Astrocyte (in vitro differentiated cells and primary cell): ENCODE measurements at regions not wholly inside any gene's neighbourhood (a gene's known extent, or its start where the extent isn't known, plus 50 kb on each side); places are given as distances from the start of the nearest gene placed in this dataset.

Experiments
- DNase-seq: peaks from one replicate; pipeline ENCODE4 v3.0.0-alpha.2; 2010; ENCODE audit warnings: low read depth
- FAIRE-seq: peaks from 2 replicates; lab custom pipeline; 2011; peaks lifted over from hg19 to GRCh38; lab: Jason Lieb, UNC
- H2AFZ ChIP-seq: 2 replicates; pipeline ENCODE4 v1.6.0; 2012; ENCODE audit warnings: low read depth, low read length, inconsistent platforms
- H3K27ac ChIP-seq: 2 replicates; pipeline ENCODE4 v1.5.1; 2011; ENCODE audit warnings: low read depth, low read length, inconsistent platforms
- H3K27me3 ChIP-seq: 2 replicates; pipeline ENCODE4 v1.6.0; 2011; ENCODE audit warnings: low read length, inconsistent platforms; ENCODE audit not compliant: insufficient read depth
- H3K36me3 ChIP-seq: 2 replicates; pipeline ENCODE4 v1.5.1; 2011; ENCODE audit warnings: low read length, inconsistent platforms; ENCODE audit not compliant: insufficient read depth
- H3K4me1 ChIP-seq: 2 replicates; pipeline ENCODE4 v1.5.1; 2011; ENCODE audit warnings: low read length, inconsistent platforms; ENCODE audit not compliant: insufficient read depth
- H3K4me2 ChIP-seq: 2 replicates; pipeline ENCODE4 v1.6.0; 2012; ENCODE audit warnings: low read length, inconsistent platforms
- H3K4me3 ChIP-seq: 2 replicates; pipeline ENCODE4 v1.5.1; 2011; ENCODE audit warnings: low read depth, mild to moderate bottlenecking, low read length, inconsistent platforms; ENCODE audit not compliant: insufficient read depth
- H3K79me2 ChIP-seq: 2 replicates; pipeline ENCODE4 v1.6.0; 2012; ENCODE audit warnings: mild to moderate bottlenecking, low read length, inconsistent platforms; ENCODE audit not compliant: insufficient read depth
- H3K9ac ChIP-seq: 2 replicates; pipeline ENCODE4 v1.6.0; 2012; ENCODE audit warnings: mild to moderate bottlenecking, low read length, inconsistent platforms
- H3K9me3 ChIP-seq: 2 replicates; pipeline ENCODE4 v1.5.1; 2012; ENCODE audit warnings: low read depth, mild to moderate bottlenecking, low read length, inconsistent platforms; ENCODE audit not compliant: insufficient read depth
- H4K20me1 ChIP-seq: 2 replicates; pipeline ENCODE4 v1.6.0; 2012; ENCODE audit warnings: low read length, inconsistent platforms; ENCODE audit not compliant: insufficient read depth
- H3K27ac Mint-ChIP-seq: one replicate; pipeline ENCODE4 v1.8.0; 2021; ENCODE audit warnings: mild to moderate bottlenecking, mixed read lengths; ENCODE audit not compliant: unreplicated experiment
- H3K27me3 Mint-ChIP-seq: one replicate; pipeline ENCODE4 v1.8.0; 2021; ENCODE audit warnings: low read depth, mixed read lengths; ENCODE audit not compliant: unreplicated experiment
- H3K36me3 Mint-ChIP-seq: one replicate; pipeline ENCODE4 v1.8.0; 2021; ENCODE audit warnings: low read depth, mixed read lengths; ENCODE audit not compliant: unreplicated experiment
- H3K4me1 Mint-ChIP-seq: one replicate; pipeline ENCODE4 v1.8.0; 2021; ENCODE audit warnings: low read depth, mixed read lengths; ENCODE audit not compliant: unreplicated experiment
- H3K4me3 Mint-ChIP-seq: one replicate; pipeline ENCODE4 v1.8.0; 2021; ENCODE audit warnings: mild to moderate bottlenecking, moderate library complexity, mixed read lengths; ENCODE audit not compliant: unreplicated experiment
- H3K9me3 Mint-ChIP-seq: one replicate; pipeline ENCODE4 v1.8.0; 2021; ENCODE audit warnings: mild to moderate bottlenecking, mixed read lengths; ENCODE audit not compliant: unreplicated experiment
- CTCF ChIP-seq: IDR thresholded peaks from 2 replicates; pipeline ENCODE4 v1.5.1; 2011; ENCODE audit warnings: low read depth, mild to moderate bottlenecking, inconsistent platforms, low read length, moderate library complexity; ENCODE audit not compliant: insufficient read depth
- EZH2 ChIP-seq: IDR thresholded peaks from 2 replicates; pipeline ENCODE4 v1.6.1; 2012; ENCODE audit warnings: mild to moderate bottlenecking, low read length, inconsistent platforms; ENCODE audit not compliant: insufficient read depth

DNA sequence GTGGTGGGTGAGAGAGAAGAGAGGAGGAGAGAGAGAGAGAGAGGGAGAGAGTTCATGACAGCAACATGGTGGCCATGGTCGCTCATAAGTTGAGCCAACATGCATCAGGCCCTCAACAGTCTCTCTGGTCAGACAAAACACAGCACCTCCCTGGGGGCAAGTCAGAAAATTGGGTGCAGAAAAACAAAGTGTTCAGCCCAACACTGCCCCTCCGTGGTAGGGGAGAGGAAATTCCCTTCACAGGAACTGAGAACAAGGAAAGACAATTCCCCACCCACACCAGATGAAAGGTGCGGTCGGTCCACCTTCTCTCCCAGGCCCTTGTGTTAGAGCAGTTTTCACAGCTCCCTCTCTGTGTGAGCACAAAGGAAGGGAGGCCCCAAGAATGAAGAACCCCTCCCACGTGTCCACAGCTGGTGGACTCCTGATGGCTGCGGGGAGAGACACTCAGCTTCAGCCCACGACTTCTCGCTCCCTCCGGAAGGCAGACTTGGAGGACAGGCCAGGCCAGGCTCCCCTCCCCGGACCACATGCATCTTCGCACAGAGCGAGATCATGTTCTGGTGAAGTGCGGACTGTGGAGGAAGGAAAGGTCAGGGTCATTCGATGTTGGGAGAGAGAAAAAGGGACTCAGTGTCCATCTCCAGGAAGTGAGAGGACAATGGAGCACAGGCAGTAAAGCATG is 181.7 kb downstream of the ANAPC1 start:
- no peak for TF ChIP-seq EZH2
- TF ChIP-seq CTCF: peak; percentile 71
- Mint-ChIP-seq H3K27ac (peak overlapping the region; percentile 73), H3K4me3 (no peak overlapping the region), H3K9me3 (peaks cover 2% of the 10 kb centered on the region), H3K36me3 (peaks cover 3% of the 10 kb centered on the region), H3K27me3 (no peaks in the 10 kb centered on the region), H3K4me1 (peaks cover 59% of the 10 kb centered on the region)
- Histone ChIP-seq H3K4me3 (no peak overlapping the region), H3K9ac (no peak overlapping the region), H4K20me1 (no peaks in the 10 kb centered on the region), H3K27me3 (no peaks in the 10 kb centered on the region), H3K27ac (no peak overlapping the region), H3K79me2 (no peaks in the 10 kb centered on the region), H3K9me3 (no peaks in the 10 kb centered on the region), H3K4me2 (peak overlapping the region; percentile 2), H3K4me1 (peaks cover 43% of the 10 kb centered on the region), H3K36me3 (no peaks in the 10 kb centered on the region), H2AFZ (no peak overlapping the region)
- peak; percentile 28 for DNase-seq
- no peak for FAIRE-seq

DNA sequence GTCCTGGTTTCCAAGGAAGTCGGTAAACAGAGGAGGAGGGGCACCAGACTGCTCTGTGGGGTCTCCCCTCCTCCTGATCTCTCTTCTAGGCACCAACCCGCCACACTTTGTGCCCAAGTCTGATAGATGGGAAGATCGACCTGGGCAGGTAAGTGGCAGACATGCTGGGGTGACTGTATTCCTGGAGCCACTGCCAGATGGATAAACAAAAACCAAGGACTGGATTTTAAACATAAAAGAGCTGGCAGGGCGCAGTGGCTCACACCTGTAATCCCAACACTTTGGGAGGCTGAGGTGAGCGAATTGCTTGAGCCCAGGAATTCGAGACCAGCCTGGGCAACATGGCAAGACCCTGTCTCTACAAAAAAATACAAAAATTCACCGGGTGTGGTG is 181.2 kb downstream of the ANAPC1 start:
- DNase-seq: no peak
- H3K4me1 Mint-ChIP-seq: peaks cover 57% of the 10 kb centered on the region
- peaks cover 3% of the 10 kb centered on the region for H3K36me3 Mint-ChIP-seq
- H3K4me1 ChIP-seq: peaks cover 43% of the 10 kb centered on the region
- no peak overlapping the region for H3K27ac ChIP-seq
- H3K9me3 ChIP-seq: no peaks in the 10 kb centered on the region
- no peak overlapping the region for H3K9ac ChIP-seq
- no peak for FAIRE-seq
- H3K27me3 Mint-ChIP-seq: no peaks in the 10 kb centered on the region
- H3K36me3 ChIP-seq: no peaks in the 10 kb centered on the region
- no peak for TF ChIP-seq CTCF
- TF ChIP-seq EZH2: no peak
- no peaks in the 10 kb centered on the region for H3K27me3 ChIP-seq
- no peak overlapping the region for H3K27ac Mint-ChIP-seq
- H3K9me3 Mint-ChIP-seq: peaks cover 2% of the 10 kb centered on the region
- H3K4me3 ChIP-seq: no peak overlapping the region
- H3K4me3 Mint-ChIP-seq: no peak overlapping the region
- no peaks in the 10 kb centered on the region for H4K20me1 ChIP-seq
- H3K79me2 ChIP-seq: no peaks in the 10 kb centered on the region
- H3K4me2 ChIP-seq: no peak overlapping the region
- H2AFZ ChIP-seq: no peak overlapping the region

DNA sequence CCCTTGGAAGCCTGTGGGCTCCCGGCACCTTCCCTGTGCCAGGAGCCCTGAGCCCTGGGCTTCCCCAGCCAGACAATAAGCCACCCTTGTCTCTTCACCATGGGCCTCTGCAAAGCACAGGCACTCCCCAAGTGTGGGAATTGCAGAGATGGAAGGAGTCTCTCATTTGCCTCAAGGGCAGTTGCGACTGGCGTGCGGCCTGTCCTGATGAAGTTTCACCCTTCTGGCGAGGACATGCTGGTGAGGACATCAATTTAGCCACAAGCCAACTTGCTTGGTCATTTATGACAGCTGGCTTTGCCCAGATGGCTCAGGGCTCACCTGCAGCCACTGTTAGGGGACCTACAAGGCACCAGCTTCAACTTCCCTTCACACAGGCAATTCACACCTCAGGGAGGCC is 180.2 kb downstream of the ANAPC1 start:
- TF ChIP-seq EZH2: no peak
- no peak for TF ChIP-seq CTCF

More for the DNA sequence above, 180.2 kb downstream of the ANAPC1 start:
- Histone ChIP-seq H3K4me3 (no peak overlapping the region), H3K27ac (no peak overlapping the region), H3K9ac (no peak overlapping the region), H3K79me2 (no peaks in the 10 kb centered on the region), H3K4me1 (peaks cover 36% of the 10 kb centered on the region), H3K36me3 (no peaks in the 10 kb centered on the region), H4K20me1 (no peaks in the 10 kb centered on the region), H2AFZ (no peak overlapping the region), H3K9me3 (no peaks in the 10 kb centered on the region), H3K4me2 (peak overlapping the region; percentile 47), H3K27me3 (peaks cover 7% of the 10 kb centered on the region)
- Mint-ChIP-seq H3K27me3 (no peaks in the 10 kb centered on the region), H3K9me3 (peaks cover 2% of the 10 kb centered on the region), H3K4me1 (peaks cover 56% of the 10 kb centered on the region), H3K4me3 (no peak overlapping the region), H3K36me3 (peaks cover 3% of the 10 kb centered on the region), H3K27ac (peak overlapping the region; percentile 53)
- FAIRE-seq (no peak), DNase-seq (no peak)
